ENCODE measurements at regions not wholly inside any gene's neighbourhood (a gene's known extent, or its start where the extent isn't known, plus 50 kb on each side); places are given as distances from the start of the nearest gene placed in this dataset.
"Not testable (repeated sequence)": the region's sequence is repeated elsewhere in the genome, so short reads cannot be mapped to it uniquely, and the experiment has no call there.

DNA sequence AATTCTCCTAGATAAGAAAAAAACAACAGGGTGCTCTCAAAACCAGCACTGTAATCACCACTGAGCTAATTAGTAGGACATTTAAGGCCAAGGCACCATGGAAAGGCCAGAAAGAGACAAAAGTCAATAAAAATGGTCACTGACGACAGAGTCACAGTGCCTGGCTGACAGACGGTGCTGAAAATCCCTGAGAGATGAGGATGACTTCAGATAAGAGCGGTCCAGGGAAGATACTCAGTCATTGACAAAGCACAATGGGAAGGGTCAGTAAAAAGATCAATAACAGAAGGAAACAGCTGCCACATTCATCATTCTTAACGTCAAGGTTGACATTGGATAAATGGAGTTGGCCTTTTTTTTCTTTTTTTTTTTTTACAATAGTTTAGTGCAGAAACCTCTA lies 261.0 kb downstream of the SPATA31A1 start:
- TF ChIP-seq CTCF, EP300, ZC3H11A, SMC3 (IDR thresholded peaks at IDR 0.05): not testable (repeated sequence)
- TF ChIP-seq, protein P1, sequence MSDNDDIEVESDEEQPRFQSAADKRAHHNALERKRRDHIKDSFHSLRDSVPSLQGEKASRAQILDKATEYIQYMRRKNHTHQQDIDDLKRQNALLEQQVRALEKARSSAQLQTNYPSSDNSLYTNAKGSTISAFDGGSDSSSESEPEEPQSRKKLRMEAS (IDR thresholded peaks at IDR 0.05), result not testable (repeated sequence)

All from A549 (cell line).